GM12874 (cell line): ENCODE measurements at regions not wholly inside any gene's neighbourhood (a gene's known extent, or its start where the extent isn't known, plus 50 kb on each side); places are given as distances from the start of the nearest gene placed in this dataset.

Source experiments
- TF ChIP-seq, protein P1 (sequence below): IDR thresholded peaks from 2 replicates; pipeline ENCODE4 v1.5.1; 2011; ENCODE audit warnings: low read depth, mild to moderate bottlenecking, control low read depth, low read length, moderate library complexity; ENCODE audit not compliant: insufficient read depth

- TF ChIP-seq, protein P1, sequence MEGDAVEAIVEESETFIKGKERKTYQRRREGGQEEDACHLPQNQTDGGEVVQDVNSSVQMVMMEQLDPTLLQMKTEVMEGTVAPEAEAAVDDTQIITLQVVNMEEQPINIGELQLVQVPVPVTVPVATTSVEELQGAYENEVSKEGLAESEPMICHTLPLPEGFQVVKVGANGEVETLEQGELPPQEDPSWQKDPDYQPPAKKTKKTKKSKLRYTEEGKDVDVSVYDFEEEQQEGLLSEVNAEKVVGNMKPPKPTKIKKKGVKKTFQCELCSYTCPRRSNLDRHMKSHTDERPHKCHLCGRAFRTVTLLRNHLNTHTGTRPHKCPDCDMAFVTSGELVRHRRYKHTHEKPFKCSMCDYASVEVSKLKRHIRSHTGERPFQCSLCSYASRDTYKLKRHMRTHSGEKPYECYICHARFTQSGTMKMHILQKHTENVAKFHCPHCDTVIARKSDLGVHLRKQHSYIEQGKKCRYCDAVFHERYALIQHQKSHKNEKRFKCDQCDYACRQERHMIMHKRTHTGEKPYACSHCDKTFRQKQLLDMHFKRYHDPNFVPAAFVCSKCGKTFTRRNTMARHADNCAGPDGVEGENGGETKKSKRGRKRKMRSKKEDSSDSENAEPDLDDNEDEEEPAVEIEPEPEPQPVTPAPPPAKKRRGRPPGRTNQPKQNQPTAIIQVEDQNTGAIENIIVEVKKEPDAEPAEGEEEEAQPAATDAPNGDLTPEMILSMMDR = no peak
These were observed 63.7 kb upstream of the CTNNBL1 start for GRCh38 chr20:37630166-37630565.

DNA sequence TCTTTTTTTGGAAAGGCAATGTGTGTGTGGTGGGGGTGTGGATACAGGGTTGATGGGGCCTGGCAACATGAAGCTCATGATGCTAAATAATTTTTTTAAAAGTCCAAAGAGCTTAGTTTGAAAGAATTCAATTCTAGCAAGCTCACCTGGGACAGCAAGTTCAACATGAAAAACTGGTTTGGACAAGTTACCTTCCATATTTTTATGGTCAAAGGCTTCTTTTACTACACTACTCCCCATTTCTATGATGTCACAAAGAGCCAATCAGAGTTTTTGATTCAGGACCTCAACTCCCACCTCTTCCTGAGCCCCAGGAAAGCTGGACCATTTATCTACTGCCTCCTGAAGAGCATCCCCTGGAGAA, 66.1 kb upstream of the CTNNBL1 start:
- TF ChIP-seq, protein P1 = no peak

GRCh38 chr20:37627060-37627766, 66.6 kb upstream of the CTNNBL1 start:
- TF ChIP-seq, protein P1 = no peak

GRCh38 chr20:37624963-37625362, 68.9 kb upstream of the CTNNBL1 start:
- TF ChIP-seq, protein P1 = no peak

- TF ChIP-seq, protein P1 = no peak
These were observed 71.1 kb upstream of the CTNNBL1 start for GRCh38 chr20:37622728-37623127.

DNA sequence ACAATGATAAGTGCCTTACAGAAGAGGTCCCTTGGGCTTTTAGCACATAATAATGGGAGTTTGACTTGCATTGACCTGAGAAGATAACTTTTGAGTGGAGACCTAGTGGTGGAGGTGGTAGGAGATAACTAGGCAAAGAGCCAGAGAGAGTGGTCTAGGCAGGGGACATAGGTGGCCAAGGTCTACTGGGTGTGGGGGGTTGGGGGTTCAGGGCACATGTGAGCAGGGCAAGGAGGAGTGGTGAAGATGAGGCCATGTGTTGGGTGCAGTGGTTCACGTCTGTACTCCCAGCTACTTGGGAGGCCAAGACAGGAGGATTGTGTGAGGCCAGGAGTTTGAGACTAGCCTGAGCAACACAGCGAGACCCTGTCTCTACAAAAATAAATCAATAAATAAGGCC, 74.3 kb upstream of the CTNNBL1 start:
- TF ChIP-seq, protein P1 = no peak

DNA sequence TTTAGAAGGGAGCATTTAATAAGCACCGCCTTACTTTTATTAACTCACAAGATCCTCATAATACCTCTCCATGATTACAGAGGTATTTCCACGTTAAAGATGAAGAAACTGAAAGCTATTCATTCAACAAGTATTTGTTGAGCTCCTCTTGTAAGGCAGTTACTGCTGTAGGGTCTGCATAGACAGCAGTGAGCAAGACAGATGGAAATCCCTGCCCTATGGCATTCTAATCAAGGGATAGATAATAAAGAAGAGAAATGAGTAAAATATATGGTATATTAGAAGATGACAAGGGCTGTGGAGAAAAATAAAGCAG, 77.8 kb upstream of the CTNNBL1 start:
- TF ChIP-seq, protein P1 = no peak
